GM21825 (cell line): ENCODE measurements at regions not wholly inside any gene's neighbourhood (a gene's known extent, or its start where the extent isn't known, plus 50 kb on each side); places are given as distances from the start of the nearest gene placed in this dataset.
"Not testable (repeated sequence)": the region's sequence is repeated elsewhere in the genome, so short reads cannot be mapped to it uniquely, and the experiment has no call there.

ENCODE experiments used
- ATAC-seq: cut with Tn5 transposase; IDR thresholded peaks from one replicate; pipeline ENCODE4 v1.9.1; 2021; ENCODE audit warnings: mild to moderate bottlenecking, moderate library complexity; ENCODE audit not compliant: unreplicated experiment

GRCh38 chr6:126202707-126203106 is 137.2 kb upstream of the CENPW start:
- no peak for ATAC-seq

GRCh38 chr6:126204126-126204525 is 135.8 kb upstream of the CENPW start:
- no peak for ATAC-seq

- no peak for ATAC-seq
Observed at GRCh38 chr6:126204598-126204997, 135.3 kb upstream of the CENPW start.

GRCh38 chr6:126206504-126207246 is 133.2 kb upstream of the CENPW start:
- ATAC-seq: no peak

DNA sequence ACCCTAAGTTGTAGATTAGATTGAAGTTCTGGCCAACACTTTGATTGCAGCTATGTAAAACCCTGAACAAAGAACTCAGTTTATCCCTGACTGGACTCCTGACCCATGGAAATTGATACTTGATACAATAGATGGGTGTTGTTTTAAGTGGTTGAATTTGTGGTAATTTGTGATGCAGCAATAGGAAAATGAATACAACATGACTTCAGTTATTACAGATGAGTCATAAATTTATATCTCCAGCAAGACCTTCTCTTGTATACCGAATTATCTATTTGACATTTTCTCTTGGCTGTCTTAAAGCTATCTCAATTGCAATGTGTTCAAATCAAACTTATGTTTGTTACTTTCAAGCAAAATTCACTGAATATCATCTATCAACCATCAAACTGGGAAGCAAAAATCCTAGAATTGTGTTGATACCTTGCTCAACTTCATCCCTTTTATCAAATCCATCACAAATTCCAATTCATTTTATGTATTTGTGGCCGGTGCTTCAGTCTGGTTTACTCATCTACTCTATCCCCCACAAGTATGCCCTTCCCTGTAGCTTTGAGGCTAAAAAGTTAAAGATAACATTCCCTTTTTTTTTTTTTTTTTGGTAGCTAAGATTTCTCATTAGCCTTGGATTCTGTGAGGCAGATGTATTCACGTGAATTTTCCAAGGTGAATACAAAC is 129.4 kb upstream of the CENPW start:
- no peak for ATAC-seq

DNA sequence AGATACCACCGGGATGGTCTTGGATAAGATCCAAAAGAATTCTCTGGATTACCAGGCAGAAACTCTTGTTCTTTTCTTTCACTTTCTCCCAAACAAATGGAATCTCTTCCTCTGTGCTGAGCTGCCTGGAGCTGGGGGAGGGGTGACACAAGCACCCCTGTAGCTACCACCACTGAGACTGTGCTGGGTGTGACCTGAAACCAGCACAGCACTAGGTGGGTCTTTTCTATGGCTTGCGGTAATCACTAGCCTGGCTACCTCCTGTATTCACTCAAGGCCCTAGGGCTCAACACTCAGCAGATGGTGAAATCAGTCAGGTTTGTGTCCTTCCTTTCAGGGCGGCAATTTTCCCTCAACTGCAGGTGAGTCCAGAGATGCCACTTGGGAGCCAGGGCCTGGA is 122.4 kb upstream of the CENPW start:
- no peak for ATAC-seq

DNA sequence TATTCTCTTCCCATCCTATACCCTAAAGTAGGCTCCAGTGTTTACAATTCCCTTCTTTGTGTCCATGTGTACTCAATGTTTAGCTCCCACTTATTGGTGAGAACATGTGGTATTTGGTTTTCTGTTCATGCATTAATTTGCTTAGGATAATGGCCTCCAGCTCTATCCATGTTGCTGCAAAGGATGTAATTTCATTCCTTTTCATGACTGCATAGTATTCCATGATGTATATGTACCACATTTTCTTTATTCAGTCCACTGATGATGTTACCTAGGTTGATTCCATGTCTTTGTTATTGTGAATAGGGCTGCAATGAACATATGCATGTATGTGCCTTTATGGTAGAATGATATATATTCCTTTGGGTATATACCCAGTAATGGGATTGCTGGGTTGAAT is 119.0 kb upstream of the CENPW start:
- ATAC-seq: not testable (repeated sequence)

- no peak for ATAC-seq
Observed at GRCh38 chr6:126227833-126228702, 111.8 kb upstream of the CENPW start.

DNA sequence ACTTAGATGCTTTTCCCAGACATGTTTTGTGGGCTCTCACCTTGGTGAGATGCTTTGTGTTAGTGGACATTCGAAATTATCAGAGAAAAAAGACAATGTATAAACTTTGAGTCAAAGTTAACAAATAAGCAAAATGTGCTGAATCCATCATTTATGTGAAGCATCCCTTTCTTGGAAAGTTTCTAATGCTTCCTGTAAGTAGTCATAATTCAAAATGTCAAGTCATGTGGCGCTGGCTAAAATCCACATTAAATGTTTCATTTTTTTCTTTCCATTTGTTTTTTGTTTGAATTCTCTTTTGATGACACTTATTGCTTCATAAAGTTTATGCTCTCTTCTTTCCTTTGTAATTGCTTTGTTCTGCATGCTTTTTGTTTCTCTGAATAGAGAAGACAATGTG is 107.2 kb upstream of the CENPW start:
- ATAC-seq: no peak

- no peak for ATAC-seq
Observed at GRCh38 chr6:126233192-126233591, 106.7 kb upstream of the CENPW start.

- ATAC-seq: no peak
Observed at GRCh38 chr6:126235363-126235762, 104.6 kb upstream of the CENPW start.

DNA sequence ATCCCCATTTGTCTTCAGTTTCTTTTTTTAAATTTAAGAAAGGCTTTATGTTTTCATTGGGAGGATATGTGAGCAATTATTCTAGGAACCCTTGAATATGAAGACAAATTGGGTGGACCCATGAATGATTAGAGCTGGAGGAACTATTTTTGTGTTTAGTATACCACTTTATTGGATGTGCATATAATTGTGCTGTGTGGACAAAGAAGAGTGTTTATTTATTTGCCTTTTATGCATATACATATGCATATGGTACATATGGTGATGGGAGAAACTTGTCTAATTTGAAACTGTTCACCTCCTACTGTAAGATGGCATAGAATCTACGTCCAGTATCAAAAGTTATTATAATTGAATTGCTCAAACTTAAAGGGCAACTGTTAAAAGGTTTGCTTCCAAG is 94.8 kb upstream of the CENPW start:
- no peak for ATAC-seq

DNA sequence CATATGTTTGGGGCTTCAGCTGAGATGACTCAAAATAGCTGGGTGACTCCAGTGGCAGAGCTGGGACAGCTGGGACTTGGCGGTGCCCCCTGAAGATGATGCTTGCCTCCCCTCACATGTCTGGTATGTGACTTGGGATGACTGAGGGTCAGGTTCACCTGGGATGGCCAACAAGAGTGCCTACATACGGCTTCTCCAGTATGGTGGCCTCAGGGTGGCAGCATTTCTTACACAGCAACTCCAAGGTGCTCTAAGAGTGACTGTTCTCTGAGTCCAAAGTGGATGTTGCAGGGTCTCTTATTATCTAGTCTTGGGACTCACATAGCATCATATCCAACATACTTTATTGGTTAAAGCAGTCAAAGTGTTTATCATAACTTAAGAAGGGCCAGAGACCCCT is 87.8 kb upstream of the CENPW start:
- no peak for ATAC-seq

- ATAC-seq: no peak
Observed at GRCh38 chr6:126253431-126253830, 86.5 kb upstream of the CENPW start.

GRCh38 chr6:126258150-126258549 is 81.8 kb upstream of the CENPW start:
- ATAC-seq: no peak

DNA sequence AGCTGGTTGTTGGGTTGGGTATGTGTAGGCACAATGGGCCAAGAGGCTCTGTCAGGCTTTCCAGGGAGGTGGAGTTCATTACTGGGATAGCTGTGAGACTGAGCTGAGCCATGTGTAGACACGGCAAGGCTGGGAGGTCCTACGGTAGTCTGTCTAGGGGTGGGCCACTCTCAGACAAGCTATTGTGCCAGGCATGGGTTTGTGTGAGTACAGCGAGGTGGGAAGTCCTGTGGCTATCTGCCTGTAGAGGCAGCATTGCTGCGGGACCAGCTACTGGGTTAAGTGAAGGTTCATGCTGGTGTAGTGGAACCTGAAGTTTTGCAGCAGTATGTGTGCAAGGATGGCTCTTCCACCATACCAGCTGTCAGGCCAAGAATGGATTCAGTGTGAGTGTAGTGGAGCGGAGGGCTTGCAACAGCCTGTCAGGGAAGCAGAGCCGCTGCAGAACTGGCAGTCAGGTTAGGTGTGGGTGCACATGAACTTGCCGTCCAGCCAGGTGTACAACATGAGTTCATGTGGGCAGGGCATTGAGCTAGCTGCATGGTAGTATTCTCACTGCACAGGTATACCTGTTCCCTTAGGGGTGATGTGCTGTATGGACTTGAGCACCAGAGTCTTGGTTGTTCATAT is 78.0 kb upstream of the CENPW start:
- no peak for ATAC-seq

DNA sequence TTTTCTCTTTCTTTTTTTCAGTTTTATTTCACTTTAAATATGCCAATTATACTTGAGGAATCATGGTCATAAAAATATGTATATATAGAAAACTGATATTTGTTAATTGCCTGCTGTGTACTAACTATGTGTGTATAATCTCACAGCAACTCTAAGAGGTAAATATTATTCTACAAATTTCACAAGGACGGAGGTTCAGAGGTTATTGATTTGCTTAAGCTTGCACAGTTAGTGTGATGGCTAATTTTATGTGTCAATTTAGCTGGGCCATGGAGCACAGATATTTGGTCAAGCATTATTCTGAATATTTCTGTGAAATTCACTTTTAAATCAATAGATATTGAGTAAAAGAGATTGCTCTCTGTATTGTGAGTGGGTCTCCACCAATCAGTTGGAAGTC is 75.7 kb upstream of the CENPW start:
- ATAC-seq: no peak

GRCh38 chr6:126266664-126267063 is 73.3 kb upstream of the CENPW start:
- no peak for ATAC-seq

GRCh38 chr6:126267626-126268025 is 72.3 kb upstream of the CENPW start:
- no peak for ATAC-seq

DNA sequence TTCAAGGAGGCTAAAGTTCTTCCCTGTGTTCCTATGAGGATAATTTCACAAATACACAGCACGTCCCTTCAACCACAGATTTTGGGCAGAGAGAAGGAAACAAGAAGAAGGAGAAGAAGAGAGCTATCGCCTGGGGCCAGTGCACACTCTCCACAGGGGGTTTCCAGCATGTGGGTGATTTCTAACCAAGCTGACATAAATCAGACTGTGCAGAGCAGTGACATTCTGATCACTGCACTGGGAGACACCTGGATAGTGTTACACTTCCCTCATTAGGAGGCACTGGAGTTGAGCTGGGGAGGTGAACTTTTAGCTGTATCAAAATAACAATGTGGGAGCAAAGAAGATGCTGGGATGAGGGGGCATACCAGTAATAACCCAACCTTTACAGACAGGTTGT is 71.8 kb upstream of the CENPW start:
- peak; percentile 87 for ATAC-seq

GRCh38 chr6:126280287-126280686 is 59.6 kb upstream of the CENPW start:
- ATAC-seq: no peak
